Body of pancreas (tissue), 4 donors: ENCODE measurements at regions not wholly inside any gene's neighbourhood (a gene's known extent, or its start where the extent isn't known, plus 50 kb on each side); places are given as distances from the start of the nearest gene placed in this dataset.

Experiments
- ATAC-seq: fragments of 150-250 bp; one replicate; pipeline ENCODE4 v1.9.1; 2016
- DNase-seq, 4 donors: peaks; one replicate each; pipeline ENCODE4 v3.0.0-alpha.2; 2019
- H3K27ac ChIP-seq, 4 donors: fragments of 200-600 bp; sonication (generic); 1 replicate in 3 of 4; 2 replicates in 1 of 4; pipeline versions ENCODE4 v1.5.1 to v1.6.1; 2016 to 2019; ENCODE audit warnings: mild to moderate bottlenecking in 1 of 4, mixed read lengths in 1 of 4, moderate library complexity in 1 of 4
- H3K27me3 ChIP-seq, 2 donors: fragments of 200-600 bp; sonication (generic); one replicate each; pipeline ENCODE4 v1.6.0; 2016; ENCODE audit warnings: mild to moderate bottlenecking in 1 of 2
- H3K36me3 ChIP-seq, 2 donors: fragments of 200-600 bp; sonication (generic); replicated peaks in 1 of 2; 2 replicates each; pipeline ENCODE4 v1.5.1; 2016; ENCODE audit warnings: low read depth in 2 of 2; ENCODE audit not compliant: insufficient read depth in 1 of 2
- H3K4me1 ChIP-seq: fragments of 200-600 bp; sonication (generic); one replicate; pipeline ENCODE4 v1.6.0; 2016
- H3K4me3 ChIP-seq, 2 donors: fragments of 200-600 bp; sonication (generic); 1 replicate in 1 of 2; 2 replicates in 1 of 2; pipeline ENCODE4 v1.5.1; 2016 to 2019
- H3K9me3 ChIP-seq, 3 donors: fragments of 200-600 bp; sonication (generic); 1 replicate in 2 of 3; 2 replicates in 1 of 3; pipeline ENCODE4 v1.5.1; 2016
- POLR2A ChIP-seq, 3 donors: fragments of 450-650 bp; IDR thresholded peaks; one replicate each; pipeline ENCODE4 v1.6.1; 2016; ENCODE audit warnings: antibody characterized with exemption in 3 of 3, mild to moderate bottlenecking in 2 of 3
- WGBS, 2 donors: methylation state at CpG; one replicate each; pipeline ENCODE4 v1.1.5; 2017; 5-methylcytosine and 5-hydroxymethylcytosine counted together
- intact Hi-C: fragments of 100-400 bp; cut with DNase I; formaldehyde crosslinking; loops from one replicate; pipeline ENCODE4 v1.15.1; 2023
- TF ChIP-seq, protein P1 (sequence below), 7 experiments: fragments of 450-650 bp in 4 of 7; fragments of 200-600 bp in 3 of 7; sonication (generic) in 3 of 7; IDR thresholded peaks; one replicate each; pipeline ENCODE4 v1.5.1; 2016 to 2019; ENCODE audit warnings: antibody characterized with exemption in 7 of 7

DNA sequence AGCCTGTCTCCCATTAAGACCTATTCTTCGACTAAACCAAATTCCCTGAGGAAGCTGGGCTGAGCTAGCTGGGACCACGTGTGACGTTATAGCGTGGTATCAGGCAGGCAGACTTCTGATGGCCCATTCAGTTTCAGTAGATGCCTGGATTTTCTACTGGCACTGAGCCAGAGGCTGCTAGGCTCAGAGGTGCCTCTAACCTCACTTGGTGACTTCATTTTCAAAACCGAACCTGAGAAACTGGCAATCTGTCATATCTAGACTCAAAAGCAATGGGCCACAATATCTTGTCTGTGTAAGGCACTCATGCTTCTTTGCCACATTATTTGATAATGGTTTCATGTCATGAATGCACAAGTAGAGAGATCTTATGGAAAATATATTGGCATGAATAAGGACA, 352.1 kb upstream of the AZI2 start:
- Histone ChIP-seq H3K27me3 (no peaks in the 10 kb centered on the region), H3K4me3 (no peak overlapping the region), H3K27ac (no peak overlapping the region), H3K4me1 (peaks cover 47% of the 10 kb centered on the region), H3K9me3 (no peaks in the 10 kb centered on the region), H3K36me3 (no peaks in the 10 kb centered on the region)
- DNase-seq (peak in 1 of 4 donors; percentile 9), ATAC-seq (no peak)
- 66 to 69% methylated on average over 5 of the region's 5 CpGs for WGBS, 2 donors
- intact Hi-C loops, result no loop called here
- TF ChIP-seq, protein P1, sequence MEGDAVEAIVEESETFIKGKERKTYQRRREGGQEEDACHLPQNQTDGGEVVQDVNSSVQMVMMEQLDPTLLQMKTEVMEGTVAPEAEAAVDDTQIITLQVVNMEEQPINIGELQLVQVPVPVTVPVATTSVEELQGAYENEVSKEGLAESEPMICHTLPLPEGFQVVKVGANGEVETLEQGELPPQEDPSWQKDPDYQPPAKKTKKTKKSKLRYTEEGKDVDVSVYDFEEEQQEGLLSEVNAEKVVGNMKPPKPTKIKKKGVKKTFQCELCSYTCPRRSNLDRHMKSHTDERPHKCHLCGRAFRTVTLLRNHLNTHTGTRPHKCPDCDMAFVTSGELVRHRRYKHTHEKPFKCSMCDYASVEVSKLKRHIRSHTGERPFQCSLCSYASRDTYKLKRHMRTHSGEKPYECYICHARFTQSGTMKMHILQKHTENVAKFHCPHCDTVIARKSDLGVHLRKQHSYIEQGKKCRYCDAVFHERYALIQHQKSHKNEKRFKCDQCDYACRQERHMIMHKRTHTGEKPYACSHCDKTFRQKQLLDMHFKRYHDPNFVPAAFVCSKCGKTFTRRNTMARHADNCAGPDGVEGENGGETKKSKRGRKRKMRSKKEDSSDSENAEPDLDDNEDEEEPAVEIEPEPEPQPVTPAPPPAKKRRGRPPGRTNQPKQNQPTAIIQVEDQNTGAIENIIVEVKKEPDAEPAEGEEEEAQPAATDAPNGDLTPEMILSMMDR (IDR thresholded peaks at IDR 0.05), result no peak
- TF ChIP-seq POLR2A (IDR thresholded peaks at IDR 0.05), result no peak

DNA sequence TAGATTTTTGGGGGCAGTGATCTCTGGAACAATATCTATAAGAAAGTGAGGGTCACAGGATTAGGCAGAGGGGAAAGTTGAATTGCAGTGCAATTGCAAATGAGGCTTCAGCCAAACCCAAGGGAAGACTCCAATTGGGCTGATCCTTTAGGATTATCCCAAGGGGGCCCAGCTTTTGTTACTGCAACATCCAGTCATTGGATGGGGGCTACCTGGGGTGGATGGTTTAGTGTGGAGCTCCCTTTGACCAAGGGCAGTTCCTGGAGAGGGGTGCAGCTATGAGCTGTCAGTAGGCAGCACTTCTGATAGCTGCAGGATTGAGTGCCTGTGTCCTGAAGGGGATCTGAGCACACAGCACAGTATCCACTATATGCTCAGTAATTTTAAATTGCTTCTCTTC, 355.2 kb upstream of the AZI2 start:
- Histone ChIP-seq H3K4me3 (no peak overlapping the region), H3K27me3 (no peaks in the 10 kb centered on the region), H3K4me1 (peaks cover 22% of the 10 kb centered on the region), H3K36me3 (no peaks in the 10 kb centered on the region), H3K27ac (no peak overlapping the region), H3K9me3 (no peaks in the 10 kb centered on the region)
- intact Hi-C loops, result no loop called here
- no peak for ATAC-seq
- TF ChIP-seq, protein P1 (IDR thresholded peaks at IDR 0.05), result no peak
- no peak for DNase-seq

- Histone ChIP-seq H3K9me3 (no peaks in the 10 kb centered on the region), H3K36me3 (no peaks in the 10 kb centered on the region), H3K27me3 (no peaks in the 10 kb centered on the region), H3K4me1 (peaks cover 7% of the 10 kb centered on the region), H3K4me3 (no peak overlapping the region), H3K27ac (no peak overlapping the region)
- 49 to 65% methylated on average over 2 of the region's 2 CpGs for WGBS, 2 donors
- TF ChIP-seq POLR2A (IDR thresholded peaks at IDR 0.05), result no peak
- TF ChIP-seq, protein P1 (IDR thresholded peaks at IDR 0.05), result no peak
- ATAC-seq (no peak), DNase-seq (no peak)
- intact Hi-C loops, result no loop called here
These were observed 362.7 kb upstream of the AZI2 start for GRCh38 chr3:28711293-28711692.

- no peak overlapping the region for H3K4me3 ChIP-seq
- no peaks in the 10 kb centered on the region for H3K9me3 ChIP-seq
- H3K4me1 ChIP-seq, result peaks cover 7% of the 10 kb centered on the region
- no peak for TF ChIP-seq POLR2A (IDR thresholded peaks at IDR 0.05)
- TF ChIP-seq, protein P1 (IDR thresholded peaks at IDR 0.05), result no peak
- ATAC-seq, result no peak
- H3K27ac ChIP-seq, result no peak overlapping the region
- H3K36me3 ChIP-seq, result no peaks in the 10 kb centered on the region
- 62 to 69% methylated on average over 4 of the region's 4 CpGs for WGBS, 2 donors
- no peak for DNase-seq
- intact Hi-C loops, result no loop called here
- no peaks in the 10 kb centered on the region for H3K27me3 ChIP-seq
These were observed 368.3 kb upstream of the AZI2 start for GRCh38 chr3:28716939-28717338.

- TF ChIP-seq POLR2A (IDR thresholded peaks at IDR 0.05), result no peak
- TF ChIP-seq, protein P1 (IDR thresholded peaks at IDR 0.05), result no peak
- Histone ChIP-seq H3K9me3 (no peaks in the 10 kb centered on the region), H3K27me3 (no peaks in the 10 kb centered on the region), H3K27ac (no peak overlapping the region), H3K4me1 (peaks cover 7% of the 10 kb centered on the region), H3K36me3 (no peaks in the 10 kb centered on the region), H3K4me3 (no peak overlapping the region)
- intact Hi-C loops, result no loop called here
- DNase-seq, result no peak
- ATAC-seq, result no peak
- WGBS, 2 donors, result 69 to 70% methylated on average over 4 of the region's 4 CpGs
These were observed 369.6 kb upstream of the AZI2 start for GRCh38 chr3:28718074-28718849.
